Left kidney (tissue), 1 donor: ENCODE measurements at regions not wholly inside any gene's neighbourhood (a gene's known extent, or its start where the extent isn't known, plus 50 kb on each side); places are given as distances from the start of the nearest gene placed in this dataset.
"Not testable (repeated sequence)": the region's sequence is repeated elsewhere in the genome, so short reads cannot be mapped to it uniquely, and the experiment has no call there.

Source experiments
- DNase-seq: peaks from one replicate; pipeline ENCODE4 v3.0.0-alpha.2; 2013

GRCh38 chr5:167833456-167833855 lies 458.0 kb upstream of the WWC1 start:
- DNase-seq = no peak

- DNase-seq = no peak
These were observed 456.3 kb upstream of the WWC1 start for GRCh38 chr5:167835146-167835545.

- DNase-seq = no peak
These were observed 454.3 kb upstream of the WWC1 start for GRCh38 chr5:167837127-167837526.

- DNase-seq = no peak
These were observed 452.4 kb upstream of the WWC1 start for GRCh38 chr5:167839065-167839464.

- DNase-seq = no peak
These were observed 450.8 kb upstream of the WWC1 start for GRCh38 chr5:167840527-167841130.

GRCh38 chr5:167843881-167844572 lies 447.4 kb upstream of the WWC1 start:
- DNase-seq = no peak

GRCh38 chr5:167845952-167846351 lies 445.5 kb upstream of the WWC1 start:
- no peak for DNase-seq

- DNase-seq = no peak
These were observed 441.6 kb upstream of the WWC1 start for GRCh38 chr5:167849874-167850273.

- DNase-seq = no peak
These were observed 440.5 kb upstream of the WWC1 start for GRCh38 chr5:167850911-167851310.

- DNase-seq = no peak
These were observed 440.0 kb upstream of the WWC1 start for GRCh38 chr5:167851416-167851815.

GRCh38 chr5:167852515-167852914 lies 438.9 kb upstream of the WWC1 start:
- no peak for DNase-seq

GRCh38 chr5:167853421-167853820 lies 438.0 kb upstream of the WWC1 start:
- no peak for DNase-seq

GRCh38 chr5:167855818-167856217 lies 435.6 kb upstream of the WWC1 start:
- DNase-seq = no peak

GRCh38 chr5:167857321-167857720 lies 434.1 kb upstream of the WWC1 start:
- no peak for DNase-seq

GRCh38 chr5:167858186-167858855 lies 433.1 kb upstream of the WWC1 start:
- DNase-seq = not testable (repeated sequence)

- peak; percentile 64 for DNase-seq
These were observed 430.1 kb upstream of the WWC1 start for GRCh38 chr5:167861129-167861927.

- no peak for DNase-seq
These were observed 429.5 kb upstream of the WWC1 start for GRCh38 chr5:167861928-167862426.

GRCh38 chr5:167863883-167864282 lies 427.6 kb upstream of the WWC1 start:
- no peak for DNase-seq

- no peak for DNase-seq
These were observed 426.6 kb upstream of the WWC1 start for GRCh38 chr5:167864801-167865200.

GRCh38 chr5:167866797-167867196 lies 424.6 kb upstream of the WWC1 start:
- no peak for DNase-seq

- no peak for DNase-seq
These were observed 424.2 kb upstream of the WWC1 start for GRCh38 chr5:167867281-167867680.

GRCh38 chr5:167869125-167869524 lies 422.3 kb upstream of the WWC1 start:
- DNase-seq = no peak

GRCh38 chr5:167870055-167870454 lies 421.4 kb upstream of the WWC1 start:
- DNase-seq = no peak
